HG02610 (cell line): ENCODE measurements at regions not wholly inside any gene's neighbourhood (a gene's known extent, or its start where the extent isn't known, plus 50 kb on each side); places are given as distances from the start of the nearest gene placed in this dataset.

Experiments used
- ATAC-seq: cut with Tn5 transposase; IDR thresholded peaks from one replicate; pipeline ENCODE4 v1.9.1; 2021; ENCODE audit warnings: mild to moderate bottlenecking, moderate library complexity; ENCODE audit not compliant: unreplicated experiment

GRCh38 chr18:68262690-68263294, 452.1 kb downstream of the TMX3 start:
- ATAC-seq = no peak

- ATAC-seq = no peak
Observed at GRCh38 chr18:68256418-68257067, 458.4 kb downstream of the TMX3 start.

GRCh38 chr18:68244786-68245185, 470.1 kb downstream of the TMX3 start:
- no peak for ATAC-seq

GRCh38 chr18:68241881-68242280, 473.0 kb downstream of the TMX3 start:
- ATAC-seq = no peak

GRCh38 chr18:68234676-68235075, 480.2 kb downstream of the TMX3 start:
- no peak for ATAC-seq

GRCh38 chr18:68234131-68234530, 480.8 kb downstream of the TMX3 start:
- no peak for ATAC-seq

GRCh38 chr18:68233018-68233417, 481.9 kb downstream of the TMX3 start:
- ATAC-seq = no peak

GRCh38 chr18:68229351-68229750, 485.6 kb downstream of the TMX3 start:
- ATAC-seq = no peak

GRCh38 chr18:68221111-68221724, 493.7 kb downstream of the TMX3 start:
- ATAC-seq = no peak

GRCh38 chr18:68220458-68220857, 494.4 kb downstream of the TMX3 start:
- ATAC-seq = no peak

GRCh38 chr18:68219872-68220271, 495.0 kb downstream of the TMX3 start:
- ATAC-seq = no peak

- no peak for ATAC-seq
Observed at GRCh38 chr18:68219274-68219673, 495.6 kb downstream of the TMX3 start.

GRCh38 chr18:68215931-68216330, 499.0 kb downstream of the TMX3 start:
- ATAC-seq = no peak

- ATAC-seq = no peak
Observed at GRCh38 chr18:68186039-68186438, 528.9 kb downstream of the TMX3 start.

- ATAC-seq = no peak
Observed at GRCh38 chr18:68181956-68182355, 533.0 kb downstream of the TMX3 start.

- ATAC-seq = no peak
Observed at GRCh38 chr18:68179811-68180210, 535.1 kb downstream of the TMX3 start.

- ATAC-seq = no peak
Observed at GRCh38 chr18:68178921-68179320, 536.0 kb downstream of the TMX3 start.

GRCh38 chr18:68177807-68178702, 536.9 kb downstream of the TMX3 start:
- no peak for ATAC-seq

GRCh38 chr18:68176901-68177300, 538.0 kb downstream of the TMX3 start:
- no peak for ATAC-seq

GRCh38 chr18:68172842-68173549, 541.9 kb downstream of the TMX3 start:
- ATAC-seq = no peak

GRCh38 chr18:68164909-68165308, 550.0 kb downstream of the TMX3 start:
- ATAC-seq = no peak
